ENCODE measurements at regions not wholly inside any gene's neighbourhood (a gene's known extent, or its start where the extent isn't known, plus 50 kb on each side); places are given as distances from the start of the nearest gene placed in this dataset.
"Not testable (repeated sequence)": the region's sequence is repeated elsewhere in the genome, so short reads cannot be mapped to it uniquely, and the experiment has no call there.

DNA sequence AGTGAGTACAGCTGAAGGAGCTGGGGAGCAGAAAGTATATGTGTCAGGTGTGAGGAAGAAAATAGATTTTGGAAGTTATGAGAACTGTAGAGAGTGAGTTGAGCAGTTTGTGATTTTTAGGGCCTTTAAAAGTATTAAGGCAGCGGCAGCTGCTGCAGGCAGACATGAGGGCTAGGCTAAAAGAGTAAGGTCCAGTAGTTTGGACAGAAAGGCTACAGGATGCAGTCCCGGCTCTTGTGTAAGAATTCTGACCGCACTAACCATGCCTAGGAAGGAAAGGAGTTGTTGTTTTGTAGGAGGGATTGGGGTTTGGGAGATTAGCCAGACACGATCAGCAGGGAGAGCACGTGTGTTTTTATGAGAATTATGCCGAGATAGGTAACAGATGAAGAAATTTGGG lies 1144.9 kb downstream of the SORCS1 start:
- not testable (repeated sequence) for TF ChIP-seq POLR2A (IDR thresholded peaks at IDR 0.05; ENCODE audit: low read depth); EP300 (IDR thresholded peaks at IDR 0.05); POLR2AphosphoS5 (IDR thresholded peaks at IDR 0.05)
- TF ChIP-seq, protein P1, sequence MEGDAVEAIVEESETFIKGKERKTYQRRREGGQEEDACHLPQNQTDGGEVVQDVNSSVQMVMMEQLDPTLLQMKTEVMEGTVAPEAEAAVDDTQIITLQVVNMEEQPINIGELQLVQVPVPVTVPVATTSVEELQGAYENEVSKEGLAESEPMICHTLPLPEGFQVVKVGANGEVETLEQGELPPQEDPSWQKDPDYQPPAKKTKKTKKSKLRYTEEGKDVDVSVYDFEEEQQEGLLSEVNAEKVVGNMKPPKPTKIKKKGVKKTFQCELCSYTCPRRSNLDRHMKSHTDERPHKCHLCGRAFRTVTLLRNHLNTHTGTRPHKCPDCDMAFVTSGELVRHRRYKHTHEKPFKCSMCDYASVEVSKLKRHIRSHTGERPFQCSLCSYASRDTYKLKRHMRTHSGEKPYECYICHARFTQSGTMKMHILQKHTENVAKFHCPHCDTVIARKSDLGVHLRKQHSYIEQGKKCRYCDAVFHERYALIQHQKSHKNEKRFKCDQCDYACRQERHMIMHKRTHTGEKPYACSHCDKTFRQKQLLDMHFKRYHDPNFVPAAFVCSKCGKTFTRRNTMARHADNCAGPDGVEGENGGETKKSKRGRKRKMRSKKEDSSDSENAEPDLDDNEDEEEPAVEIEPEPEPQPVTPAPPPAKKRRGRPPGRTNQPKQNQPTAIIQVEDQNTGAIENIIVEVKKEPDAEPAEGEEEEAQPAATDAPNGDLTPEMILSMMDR (IDR thresholded peaks at IDR 0.05) = not testable (repeated sequence)

Data from esophagus muscularis mucosa (tissue), 4 donors.